Right kidney (tissue), 1 donor: ENCODE measurements at regions not wholly inside any gene's neighbourhood (a gene's known extent, or its start where the extent isn't known, plus 50 kb on each side); places are given as distances from the start of the nearest gene placed in this dataset.
"Not testable (repeated sequence)": the region's sequence is repeated elsewhere in the genome, so short reads cannot be mapped to it uniquely, and the experiment has no call there.

Source experiments
- DNase-seq: peaks from one replicate; pipeline ENCODE4 v3.0.0-alpha.2; 2016

GRCh38 chr3:72078676-72079368 is 293.9 kb upstream of the PROK2 start:
- DNase-seq: no peak

DNA sequence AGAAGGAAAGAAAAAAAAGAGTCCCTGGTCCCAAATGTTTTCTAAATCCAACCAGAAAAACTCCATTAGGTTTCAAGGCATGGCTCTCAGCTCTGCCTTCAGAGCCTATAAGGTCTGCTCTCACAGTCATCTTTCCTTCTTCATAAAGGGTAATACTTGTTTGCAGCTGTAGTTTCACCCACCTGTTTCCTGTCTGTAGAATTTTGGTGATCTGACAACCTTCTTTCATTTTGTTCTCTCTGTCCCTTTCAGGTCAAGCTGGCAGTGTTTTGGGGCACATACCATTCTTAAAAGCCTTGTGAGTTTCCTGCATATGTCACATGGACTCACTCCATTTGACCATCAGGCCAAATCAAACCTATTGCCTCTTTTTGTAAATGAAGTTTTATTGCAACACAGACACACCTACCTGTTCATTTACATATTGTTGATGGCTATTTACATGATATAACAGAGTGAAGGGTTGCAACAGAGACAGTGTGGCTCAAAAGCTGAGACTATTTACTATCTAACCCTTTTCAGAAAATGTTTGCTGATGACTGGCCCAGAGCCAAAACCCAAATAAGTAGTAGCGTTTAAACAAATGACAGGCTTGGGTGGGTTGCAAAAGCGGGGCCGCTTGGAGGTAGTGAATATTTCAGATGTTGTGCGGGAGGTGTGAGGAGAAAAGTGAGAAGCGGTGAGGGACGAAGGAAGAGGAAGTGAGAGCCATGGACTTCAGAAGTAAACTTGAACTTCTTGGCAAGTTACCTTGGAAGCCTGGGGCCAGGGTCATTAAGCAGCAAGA is 292.7 kb upstream of the PROK2 start:
- no peak for DNase-seq

DNA sequence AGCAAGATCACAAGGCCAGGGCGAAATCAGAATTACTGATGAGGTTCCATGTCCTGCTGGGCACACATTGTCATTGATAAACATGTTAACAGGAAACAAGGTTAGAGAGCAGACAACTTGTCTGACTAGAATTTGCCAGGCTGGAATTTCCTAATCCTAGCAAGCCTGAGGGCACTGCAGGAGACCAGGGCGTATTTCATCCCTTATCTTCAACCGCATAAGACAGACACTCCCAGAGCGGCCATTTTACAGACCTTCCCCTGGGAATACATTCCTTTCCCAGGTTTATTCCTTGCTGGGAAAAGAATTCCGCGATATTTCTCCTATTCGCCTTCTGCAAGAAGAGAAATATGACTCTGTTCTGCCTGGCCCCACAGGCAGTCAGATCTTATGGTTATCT is 290.9 kb upstream of the PROK2 start:
- DNase-seq: not testable (repeated sequence)

DNA sequence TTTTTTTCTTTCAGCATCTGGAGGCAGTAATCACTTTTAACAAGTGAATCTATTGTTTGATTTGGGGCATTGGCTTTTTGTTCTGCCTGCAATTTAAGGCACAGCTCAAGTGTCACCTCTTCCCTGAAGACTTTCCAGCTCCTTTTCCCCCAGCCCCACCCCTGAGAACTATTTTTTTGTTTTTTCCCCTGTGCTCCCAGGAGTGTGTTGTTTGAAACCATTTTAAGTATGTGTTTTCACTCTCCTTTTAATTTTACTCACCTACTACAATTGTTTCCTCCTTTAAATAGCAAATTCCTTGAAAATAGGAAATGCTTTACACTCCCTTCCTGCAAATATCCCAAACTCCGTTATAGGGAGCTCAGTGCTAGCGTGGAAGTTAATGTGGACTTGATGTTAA is 286.7 kb upstream of the PROK2 start:
- no peak for DNase-seq

- DNase-seq: no peak
Observed at GRCh38 chr3:72070005-72070404, 285.1 kb upstream of the PROK2 start.

DNA sequence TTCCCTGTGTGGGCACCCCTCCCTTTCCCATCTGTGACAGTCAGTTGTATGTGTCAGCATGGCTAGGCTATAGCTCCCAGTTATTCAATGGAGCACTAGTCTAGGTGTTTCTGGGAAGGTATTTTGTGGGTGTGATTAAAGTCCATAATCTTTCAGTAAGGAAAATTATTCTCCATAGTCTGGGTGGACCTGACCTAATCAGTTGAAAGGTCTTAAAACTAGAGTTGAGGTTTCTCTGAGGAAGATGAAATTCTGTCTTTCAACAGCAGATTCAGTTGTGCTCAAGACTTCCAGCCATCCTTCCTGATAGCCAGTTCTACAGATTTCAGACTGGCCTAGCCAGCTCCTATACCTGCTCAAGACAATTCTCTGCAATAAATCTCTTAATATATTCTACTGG is 284.6 kb upstream of the PROK2 start:
- DNase-seq: no peak

DNA sequence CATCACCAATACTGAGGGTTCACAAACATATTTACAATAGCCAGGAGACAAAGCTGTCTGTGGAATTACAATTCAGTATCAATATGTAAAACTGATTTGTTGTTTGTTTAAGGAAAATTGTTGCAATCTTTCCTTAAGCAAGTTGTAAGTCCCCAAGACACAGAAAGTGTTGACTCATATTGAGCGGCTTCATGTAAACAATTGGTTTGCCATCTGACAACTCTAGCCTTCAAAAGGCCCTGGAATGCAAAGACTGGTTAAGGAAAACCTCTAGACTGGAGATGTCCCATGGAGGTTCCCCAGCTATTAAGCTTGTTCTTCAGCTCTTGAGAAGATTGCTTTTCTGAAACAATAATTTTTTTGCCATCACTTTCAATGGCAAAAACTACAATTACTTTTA is 283.7 kb upstream of the PROK2 start:
- no peak for DNase-seq

GRCh38 chr3:72067721-72068120 is 282.8 kb upstream of the PROK2 start:
- no peak for DNase-seq

- DNase-seq: no peak
Observed at GRCh38 chr3:72065872-72066641, 281.1 kb upstream of the PROK2 start.

- DNase-seq: no peak
Observed at GRCh38 chr3:72065236-72065635, 280.3 kb upstream of the PROK2 start.

GRCh38 chr3:72064727-72065126 is 279.8 kb upstream of the PROK2 start:
- not testable (repeated sequence) for DNase-seq

DNA sequence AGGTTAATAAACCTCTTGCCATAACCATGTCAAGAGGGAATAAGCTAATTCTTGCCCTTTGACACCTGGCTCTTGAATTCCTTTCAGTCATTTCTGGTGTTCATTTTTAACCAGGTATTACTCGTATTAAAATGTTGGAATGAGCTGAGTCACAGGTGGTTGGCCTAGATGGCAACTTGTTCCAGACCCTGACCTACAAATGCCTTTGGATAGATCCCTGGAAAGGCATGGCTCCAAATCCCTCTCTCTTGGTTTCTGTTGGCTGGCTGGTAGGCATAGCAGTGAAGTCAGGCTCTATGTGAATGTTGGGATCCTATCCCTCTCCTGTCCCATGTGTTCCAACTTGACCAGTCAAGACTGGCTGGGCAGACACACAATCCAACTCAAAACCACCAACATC is 277.1 kb upstream of the PROK2 start:
- DNase-seq: no peak

DNA sequence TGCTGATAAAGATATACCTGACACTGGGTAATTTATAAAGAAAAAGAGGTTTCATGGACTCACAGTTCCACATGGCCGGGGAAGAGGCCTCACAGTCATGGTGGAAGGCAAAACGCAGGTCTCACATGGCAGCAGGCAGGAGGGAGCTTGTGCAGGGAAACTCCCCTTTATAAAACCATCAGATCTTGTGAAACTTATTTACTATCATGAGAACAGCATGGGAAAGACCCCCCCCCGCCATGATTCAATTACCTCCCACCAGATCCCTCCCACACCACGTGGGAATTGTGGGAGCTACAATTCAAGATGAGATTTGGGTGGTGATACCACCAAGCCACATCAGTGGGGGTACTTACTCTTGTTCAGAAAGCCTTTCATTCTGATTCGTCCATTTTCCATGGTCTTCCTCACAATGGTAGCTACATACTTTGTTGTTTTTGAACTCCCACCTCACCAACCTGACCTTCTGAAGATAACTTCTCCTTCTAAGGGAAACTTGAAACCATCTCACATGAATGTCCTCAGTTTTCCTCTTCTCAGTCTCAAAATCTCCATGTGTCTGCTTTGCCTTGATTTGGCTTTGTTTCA is 275.6 kb upstream of the PROK2 start:
- DNase-seq: no peak

DNA sequence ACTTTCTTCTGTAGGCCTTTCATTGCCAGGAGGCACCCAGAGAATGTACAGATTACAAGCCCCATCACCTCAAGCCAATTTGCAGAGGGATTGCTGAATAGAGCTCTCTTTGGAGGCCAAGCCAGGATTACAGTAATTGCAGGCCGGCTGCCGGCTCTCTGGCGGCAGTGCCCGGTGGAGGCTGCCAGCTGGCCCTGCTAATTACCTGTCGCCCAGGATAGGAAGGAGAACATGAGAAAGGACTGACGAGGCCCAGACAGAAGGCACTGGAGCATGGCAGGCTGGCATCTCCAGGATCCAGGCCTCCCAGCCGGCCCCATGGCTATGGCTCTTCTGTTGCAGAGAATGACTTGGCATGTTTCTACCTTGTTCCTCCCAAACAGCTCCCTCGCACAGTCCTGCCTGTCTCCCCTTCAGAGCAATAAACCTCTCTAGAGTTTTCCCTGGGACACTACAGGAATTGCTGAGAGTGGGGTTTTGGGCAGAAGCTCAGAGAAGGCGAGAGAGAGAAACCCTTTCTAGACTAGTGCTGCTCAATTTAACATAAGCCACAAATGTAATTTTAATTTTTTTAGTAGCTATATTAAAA is 273.6 kb upstream of the PROK2 start:
- no peak for DNase-seq

GRCh38 chr3:72055436-72055835 is 270.5 kb upstream of the PROK2 start:
- no peak for DNase-seq

DNA sequence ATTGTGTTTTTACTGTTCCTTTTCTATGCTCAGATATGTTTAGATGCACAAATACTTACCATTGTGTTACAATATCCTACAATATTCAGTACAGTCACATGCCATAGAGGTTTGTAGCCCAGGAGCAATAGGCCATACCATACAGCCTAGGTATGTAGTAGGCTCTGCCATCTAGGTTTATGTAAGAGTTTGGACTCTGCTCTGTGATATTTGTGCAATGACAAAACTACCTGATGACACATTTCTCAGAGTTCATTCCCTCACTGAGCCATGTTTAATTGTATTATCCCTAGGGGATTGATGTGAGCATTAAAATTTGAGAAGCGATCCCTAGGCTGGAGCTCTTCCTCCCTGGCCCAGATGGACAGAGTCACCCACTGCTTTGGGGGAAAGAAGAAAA is 270.0 kb upstream of the PROK2 start:
- DNase-seq: no peak

DNA sequence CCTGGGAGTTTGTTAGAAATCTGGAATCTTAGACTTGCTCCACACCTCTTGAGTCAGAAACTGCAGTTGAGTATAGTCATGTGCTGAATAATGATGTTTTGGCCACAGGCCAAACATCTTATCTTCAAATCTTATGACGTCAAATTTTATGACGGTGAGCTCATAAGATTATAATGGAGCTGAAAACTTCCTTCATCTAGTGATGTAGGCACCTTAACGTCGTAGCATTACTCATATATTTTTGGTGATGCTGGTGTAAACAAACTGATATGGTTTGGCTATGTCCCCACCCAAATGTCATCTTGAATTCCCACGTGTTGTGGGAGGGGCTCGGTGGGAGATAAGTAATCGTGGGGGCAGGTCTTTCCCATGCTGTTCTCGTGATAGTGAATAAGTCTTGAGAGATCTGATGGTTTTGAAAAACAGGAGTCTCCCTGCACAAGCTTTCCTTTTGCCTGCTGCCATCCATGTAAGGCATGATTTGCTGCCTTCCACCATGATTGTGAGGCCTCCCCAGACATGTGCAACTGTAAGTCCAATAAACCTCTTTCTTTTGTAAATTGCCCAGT is 268.0 kb upstream of the PROK2 start:
- DNase-seq: no peak

- DNase-seq: no peak
Observed at GRCh38 chr3:72050771-72051170, 265.8 kb upstream of the PROK2 start.

DNA sequence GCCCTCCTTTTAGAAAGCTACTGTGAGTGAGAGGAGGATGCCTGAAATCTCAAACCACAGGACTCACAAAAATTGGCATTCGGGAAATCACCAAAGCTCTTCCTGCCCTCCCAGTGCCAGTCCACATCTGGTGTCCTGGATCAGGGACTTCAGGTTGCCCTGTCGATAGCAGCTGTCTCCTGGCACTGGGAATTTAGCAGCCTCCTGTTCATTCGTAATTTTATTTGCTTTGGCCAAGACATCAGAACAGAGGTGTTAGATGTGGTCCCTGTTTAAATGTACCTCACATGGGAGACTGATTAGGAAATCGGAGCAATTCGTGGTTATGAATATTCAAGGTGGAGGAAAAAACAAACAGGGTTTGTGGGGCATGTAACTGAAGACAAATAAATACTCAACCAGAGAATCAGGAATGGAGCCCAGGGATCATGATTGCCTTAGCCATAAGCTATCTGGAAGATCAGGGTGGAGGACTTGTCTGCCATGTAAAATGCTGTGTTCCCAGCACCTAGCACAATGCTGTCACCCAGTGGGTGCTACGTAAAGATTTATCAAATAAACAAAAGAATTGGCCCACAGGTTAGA is 265.2 kb upstream of the PROK2 start:
- DNase-seq: no peak

- no peak for DNase-seq
Observed at GRCh38 chr3:72049300-72049699, 264.4 kb upstream of the PROK2 start.

GRCh38 chr3:72048873-72049272 is 263.9 kb upstream of the PROK2 start:
- no peak for DNase-seq
